ENCODE measurements at regions not wholly inside any gene's neighbourhood (a gene's known extent, or its start where the extent isn't known, plus 50 kb on each side); places are given as distances from the start of the nearest gene placed in this dataset.
A peak's percentile ranks its signal among the peaks of the same experiment; 100 is the strongest.
"Not testable (repeated sequence)": the region's sequence is repeated elsewhere in the genome, so short reads cannot be mapped to it uniquely, and the experiment has no call there.

DNA sequence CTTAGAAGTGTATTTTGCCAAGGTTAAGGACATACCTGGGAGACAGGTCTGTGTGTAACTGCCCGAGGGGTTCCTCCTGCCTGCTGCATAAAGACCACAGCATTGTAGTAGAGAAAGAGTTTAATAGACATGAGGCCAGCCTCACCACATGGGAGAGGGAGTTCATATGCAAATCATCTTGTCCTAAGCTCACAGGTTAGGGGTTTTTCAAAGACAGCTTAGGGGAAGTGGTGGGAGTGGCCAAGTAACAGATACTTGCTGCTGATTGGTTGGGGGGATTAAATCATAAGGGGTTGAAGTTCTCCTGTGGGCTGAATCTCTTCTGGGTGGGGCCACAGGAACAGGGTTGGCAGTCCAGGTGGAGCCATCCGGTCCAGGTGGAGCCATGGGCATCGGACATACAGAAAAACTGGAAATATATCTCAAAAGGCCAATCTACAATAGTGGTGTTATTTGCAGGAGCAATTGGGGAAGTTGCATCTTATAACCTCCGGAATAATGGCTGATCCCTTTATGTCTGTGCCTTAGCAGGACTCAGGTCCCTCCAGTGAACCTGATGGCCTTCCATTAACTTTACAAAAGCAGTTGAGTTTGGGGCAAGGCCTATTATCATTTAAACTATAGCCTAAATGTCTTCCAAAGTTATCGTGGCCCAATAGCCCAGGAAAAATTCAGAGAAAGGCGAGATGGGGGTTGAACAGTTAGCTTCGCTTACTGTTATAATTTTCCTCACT lies 86.0 kb upstream of the MFGE8 start:
- Histone ChIP-seq H3K9me2 (ENCODE audit: insufficient read depth) (no peaks in the 10 kb centered on the region), H3K4me3 (replicated peaks in 1 of 2; ENCODE audit: low read depth in 1 of 2, low read length in 2 of 2) (no peak overlapping the region), H3K9ac (ENCODE audit: low read length) (no peak overlapping the region), H2AFZ (ENCODE audit: low read depth, low read length, poor library complexity, severe bottlenecking) (no peak overlapping the region), H3K27ac (ENCODE audit: low read depth, low read length) (no peak overlapping the region), H3K4me1 (ENCODE audit: control insufficient read depth in 1 of 2, insufficient read depth in 2 of 2, low read length in 2 of 2) (no peaks in the 10 kb centered on the region), H3K79me2 (ENCODE audit: insufficient read depth, low read length) (no peaks in the 10 kb centered on the region), H3K27me3 (ENCODE audit: insufficient read depth, low read length) (no peaks in the 10 kb centered on the region), H3K36me3 (ENCODE audit: control insufficient read depth in 1 of 2, insufficient read depth in 2 of 2, low read length in 2 of 2) (no peaks in the 10 kb centered on the region), H3K4me2 (ENCODE audit: low read length) (no peak overlapping the region), H4K20me1 (ENCODE audit: insufficient read depth) (no peaks in the 10 kb centered on the region), H3K9me3 (ENCODE audit: control insufficient read depth in 1 of 2, insufficient read depth in 1 of 2, low read depth in 1 of 2, low read length in 2 of 2) (no peaks in the 10 kb centered on the region)
- ATAC-seq, result peak; percentile 63
- DNase-seq (ENCODE audit: low read depth, low spot score), result no peak
- ChIA-PET POLR2A (no interaction called here), CTCF (no interaction called here), RAD21 (ENCODE audit: low non-redundant PET in 1 of 2, low total read pairs in 2 of 2, uncharacterized antibody in 2 of 2, unreplicated experiment in 2 of 2) (no interaction called here)
- no TSS peak for BruUV-seq (replicated peaks)
- TF ChIP-seq JUND (IDR thresholded peaks at IDR 0.05) (no peak), ELF1 (IDR thresholded peaks at IDR 0.05; ENCODE audit: borderline replicate concordance, low read depth) (no peak), EZH2phosphoT487 (IDR thresholded peaks at IDR 0.05; ENCODE audit: borderline replicate concordance) (no peak)
- intact Hi-C loops (cut with micrococcal nuclease), result no loop called here

DNA sequence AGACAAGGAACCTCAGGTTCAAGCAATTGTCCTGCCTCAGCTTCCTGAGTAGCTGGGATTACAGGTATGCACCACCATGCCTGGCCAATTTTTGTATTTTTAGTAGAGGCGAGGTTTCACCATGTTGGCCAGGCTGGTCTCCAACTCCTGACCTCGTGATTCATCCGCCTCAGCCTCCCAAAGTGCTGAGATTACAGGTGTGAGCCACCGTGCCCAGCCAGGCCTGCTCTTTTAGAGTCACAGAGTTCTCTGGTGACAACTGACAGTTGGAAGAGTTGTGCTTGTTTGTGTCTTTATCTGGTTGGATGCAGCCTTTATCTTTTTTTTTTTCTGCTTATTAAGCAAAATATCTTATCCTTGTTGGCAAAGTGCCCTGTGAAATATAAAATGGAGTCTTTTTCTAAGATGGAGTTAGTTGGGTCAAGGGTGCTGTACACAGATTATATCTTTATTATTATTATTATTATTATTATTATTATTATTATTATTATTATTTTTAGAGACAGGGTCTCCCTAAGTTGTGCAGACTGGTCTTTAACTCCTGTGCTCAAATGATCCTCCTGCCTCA lies 86.5 kb upstream of the ABHD2 start:
- H3K36me3 ChIP-seq (ENCODE audit: control insufficient read depth in 1 of 2, insufficient read depth in 2 of 2, low read length in 2 of 2); BruUV-seq (replicated peaks); H3K9me2 ChIP-seq (ENCODE audit: insufficient read depth); H3K27ac ChIP-seq (ENCODE audit: low read depth, low read length); DNase-seq (ENCODE audit: low read depth, low spot score); H3K4me2 ChIP-seq (ENCODE audit: low read length); POLR2A ChIA-PET; ATAC-seq; H3K27me3 ChIP-seq (ENCODE audit: insufficient read depth, low read length); H3K9ac ChIP-seq (ENCODE audit: low read length); intact Hi-C loops (cut with micrococcal nuclease); H3K9me3 ChIP-seq (ENCODE audit: control insufficient read depth in 1 of 2, insufficient read depth in 1 of 2, low read depth in 1 of 2, low read length in 2 of 2); H3K4me3 ChIP-seq (replicated peaks in 1 of 2; ENCODE audit: low read depth in 1 of 2, low read length in 2 of 2); H2AFZ ChIP-seq (ENCODE audit: low read depth, low read length, poor library complexity, severe bottlenecking); H3K4me1 ChIP-seq (ENCODE audit: control insufficient read depth in 1 of 2, insufficient read depth in 2 of 2, low read length in 2 of 2); H4K20me1 ChIP-seq (ENCODE audit: insufficient read depth); H3K79me2 ChIP-seq (ENCODE audit: insufficient read depth, low read length): not testable (repeated sequence)
- RAD21 ChIA-PET (ENCODE audit: low non-redundant PET in 1 of 2, low total read pairs in 2 of 2, uncharacterized antibody in 2 of 2, unreplicated experiment in 2 of 2), result interaction anchor here in 1 of 2 experiments (0.7 kb wide), 1 partner anchor 97 kb away, joined by 3 read pairs; no protein-coding TSS in a partner anchor
- CTCF ChIA-PET, result interaction anchor here (1.5 to 2.7 kb wide), 2 partner anchors 97 to 121 kb away, joined by 3 to 38 read pairs; no protein-coding TSS in a partner anchor
